ENCODE measurements at regions not wholly inside any gene's neighbourhood (a gene's known extent, or its start where the extent isn't known, plus 50 kb on each side); places are given as distances from the start of the nearest gene placed in this dataset.
A peak's percentile ranks its signal among the peaks of the same experiment; 100 is the strongest.

GRCh38 chrX:115494161-115494560 lies 66.8 kb upstream of the PLS3 start:
- peak; percentile 87 for DNase-seq

GRCh38 chrX:115499112-115499805 lies 61.7 kb upstream of the PLS3 start:
- DNase-seq = peak; percentile 77

DNA sequence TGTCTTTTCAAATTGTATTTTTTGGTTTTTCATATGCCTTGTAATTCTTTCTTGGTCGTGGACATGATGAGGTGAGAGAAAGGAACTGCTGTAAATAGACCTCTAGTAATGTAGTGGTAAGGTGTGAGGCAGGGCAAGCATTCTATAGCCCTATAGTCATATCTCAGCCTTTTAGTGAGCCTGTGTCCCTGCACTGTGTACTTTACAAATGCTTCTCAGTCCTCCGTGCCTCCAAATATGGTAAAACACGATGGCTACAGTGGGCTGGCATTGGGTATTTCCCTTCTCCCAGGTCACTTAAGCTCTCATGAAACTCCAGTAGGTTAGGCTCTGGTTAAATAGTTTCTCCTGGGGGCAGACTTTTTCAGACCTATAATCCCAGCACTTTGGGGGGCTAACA lies 57.9 kb upstream of the PLS3 start:
- no peak for DNase-seq

DNA sequence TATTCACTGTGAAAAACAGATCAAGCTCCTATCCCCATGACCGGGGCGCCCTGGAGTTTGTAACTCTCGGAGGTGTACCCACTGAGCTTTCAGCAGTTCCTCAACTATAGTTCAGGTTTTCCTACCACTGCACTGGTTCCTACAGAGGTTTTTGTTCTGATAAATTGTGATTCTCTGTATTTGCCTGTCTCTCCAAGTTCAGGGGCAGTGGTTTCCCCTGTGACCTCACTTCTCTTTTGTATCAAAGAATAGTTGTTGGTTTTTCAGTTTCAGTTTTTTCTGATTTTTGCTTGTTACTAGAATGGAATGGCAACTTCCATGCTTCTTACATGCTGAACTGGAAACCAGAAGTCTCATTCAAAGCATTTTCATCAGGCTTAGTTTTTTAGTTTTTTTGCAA lies 56.8 kb upstream of the PLS3 start:
- DNase-seq = no peak

Measured in NCI-H69 (cell line).